DND-41 (cell line): ENCODE measurements at regions not wholly inside any gene's neighbourhood (a gene's known extent, or its start where the extent isn't known, plus 50 kb on each side); places are given as distances from the start of the nearest gene placed in this dataset.

Source experiments
- ATAC-seq: fragments of 200-7000 bp; cut with Tn5 transposase; 3 replicates; pipeline ENCODE4 v1.9.1; 2021; ENCODE audit warnings: low read depth; ENCODE audit not compliant: insufficient read depth
- DNase-seq: peaks from one replicate; pipeline ENCODE4 v3.0.0-alpha.2; 2020
- H2AFZ ChIP-seq: 2 replicates; pipeline ENCODE4 v1.6.0; 2012; ENCODE audit warnings: low read depth, low read length
- H3K27ac ChIP-seq: 2 replicates; pipeline ENCODE4 v1.5.1; 2012; ENCODE audit warnings: low read length, inconsistent platforms
- H3K27me3 ChIP-seq: fragments of 200-600 bp; sonication (generic); 2 replicates; pipeline ENCODE4 v1.6.0; 2012; ENCODE audit warnings: low read length, mild to moderate bottlenecking, inconsistent platforms; ENCODE audit not compliant: insufficient read depth, poor library complexity
- H3K36me3 ChIP-seq: 2 replicates; pipeline ENCODE4 v1.5.1; 2012; ENCODE audit warnings: low read length, inconsistent platforms; ENCODE audit not compliant: insufficient read depth
- H3K4me1 ChIP-seq: 2 replicates; pipeline ENCODE4 v1.5.1; 2012; ENCODE audit warnings: mild to moderate bottlenecking, low read length; ENCODE audit not compliant: insufficient read depth
- H3K4me2 ChIP-seq: 2 replicates; pipeline ENCODE4 v1.6.0; 2012; ENCODE audit warnings: mild to moderate bottlenecking, moderate library complexity, low read length, inconsistent platforms; ENCODE audit not compliant: insufficient read depth
- H3K4me3 ChIP-seq, 2 experiments: fragments of 200-600 bp in 1 of 2; shearing (Covaris generic) in 1 of 2; 2 replicates each; pipeline ENCODE4 v1.5.1; 2012 to 2016; ENCODE audit warnings: inconsistent platforms in 2 of 2, low read length in 2 of 2, mild to moderate bottlenecking in 2 of 2, low read depth in 1 of 2, moderate library complexity in 1 of 2
- H3K79me2 ChIP-seq: 2 replicates; pipeline ENCODE4 v1.6.0; 2012; ENCODE audit warnings: low read length, inconsistent platforms; ENCODE audit not compliant: insufficient read depth
- H3K9ac ChIP-seq: 2 replicates; pipeline ENCODE4 v1.6.0; 2012; ENCODE audit warnings: low read depth, mild to moderate bottlenecking, inconsistent platforms, low read length, moderate library complexity
- H3K9me3 ChIP-seq: 2 replicates; pipeline ENCODE4 v1.5.1; 2012; ENCODE audit warnings: low read length, moderate library complexity, mild to moderate bottlenecking, inconsistent platforms; ENCODE audit not compliant: insufficient read depth, severe bottlenecking
- H4K20me1 ChIP-seq: 2 replicates; pipeline ENCODE4 v1.6.0; 2012; ENCODE audit warnings: low read length; ENCODE audit not compliant: insufficient read depth
- CTCF ChIP-seq: IDR thresholded peaks from 2 replicates; pipeline ENCODE4 v1.5.1; 2012; ENCODE audit warnings: borderline replicate concordance, low read length, moderate library complexity, mild to moderate bottlenecking; ENCODE audit not compliant: poor library complexity, severe bottlenecking; ENCODE audit errors: extremely low read depth
- EZH2 ChIP-seq: IDR thresholded peaks from 3 replicates; pipeline ENCODE4 v1.6.1; 2012; ENCODE audit warnings: borderline replicate concordance, low read depth, mild to moderate bottlenecking, moderate library complexity, low read length, inconsistent platforms; ENCODE audit not compliant: severe bottlenecking

- no peak overlapping the region for H3K27ac ChIP-seq
- peaks cover 6% of the 10 kb centered on the region for H3K27me3 ChIP-seq
- H3K9ac ChIP-seq: no peak overlapping the region
- H3K79me2 ChIP-seq: no peaks in the 10 kb centered on the region
- no peak for TF ChIP-seq EZH2
- no peak for TF ChIP-seq CTCF
- no peak overlapping the region for H3K4me3 ChIP-seq
- no peak overlapping the region for H3K4me2 ChIP-seq
- H4K20me1 ChIP-seq: no peaks in the 10 kb centered on the region
- H3K4me1 ChIP-seq: no peaks in the 10 kb centered on the region
- no peaks in the 10 kb centered on the region for H3K36me3 ChIP-seq
- H2AFZ ChIP-seq: no peak overlapping the region
- ATAC-seq: no peak
- no peaks in the 10 kb centered on the region for H3K9me3 ChIP-seq
- DNase-seq: no peak
Measured at GRCh38 chr18:3345452-3345851, 83.5 kb downstream of the MYL12B start.

DNA sequence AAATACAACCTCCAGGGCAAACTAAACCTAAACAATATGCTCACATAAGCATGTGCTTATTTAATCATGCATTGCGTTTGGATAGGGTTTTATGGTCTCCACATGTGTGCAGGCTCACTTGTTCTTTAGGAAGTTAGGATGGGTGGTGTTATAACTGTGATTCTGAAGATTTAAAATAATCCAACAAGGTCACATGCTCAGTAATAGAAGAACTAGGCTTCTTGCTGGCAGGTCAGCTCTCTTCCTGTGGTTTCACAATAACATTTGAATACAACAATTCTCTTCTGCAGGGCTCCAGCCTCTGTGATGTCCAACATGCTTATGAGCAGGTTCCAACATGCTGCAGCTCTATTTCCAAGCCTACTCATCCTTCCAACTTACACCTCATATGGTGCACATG, 84.0 kb downstream of the MYL12B start:
- Histone ChIP-seq H3K4me3 (no peak overlapping the region), H2AFZ (no peak overlapping the region), H4K20me1 (no peaks in the 10 kb centered on the region), H3K27me3 (peaks cover 6% of the 10 kb centered on the region), H3K9ac (no peak overlapping the region), H3K79me2 (no peaks in the 10 kb centered on the region), H3K4me2 (no peak overlapping the region), H3K9me3 (no peaks in the 10 kb centered on the region), H3K36me3 (no peaks in the 10 kb centered on the region), H3K27ac (no peak overlapping the region), H3K4me1 (no peaks in the 10 kb centered on the region)
- TF ChIP-seq CTCF: no peak
- ATAC-seq (no peak), DNase-seq (no peak)

GRCh38 chr18:3346487-3346886, 84.6 kb downstream of the MYL12B start:
- ATAC-seq (no peak), DNase-seq (no peak)
- H3K4me1 ChIP-seq: no peaks in the 10 kb centered on the region
- no peak overlapping the region for H2AFZ ChIP-seq
- H3K27ac ChIP-seq: no peak overlapping the region
- no peak overlapping the region for H3K9ac ChIP-seq
- no peaks in the 10 kb centered on the region for H4K20me1 ChIP-seq
- no peak overlapping the region for H3K4me3 ChIP-seq
- H3K36me3 ChIP-seq: no peaks in the 10 kb centered on the region
- no peak overlapping the region for H3K4me2 ChIP-seq
- TF ChIP-seq EZH2 (no peak), CTCF (no peak)
- H3K79me2 ChIP-seq: no peaks in the 10 kb centered on the region
- H3K27me3 ChIP-seq: peaks cover 6% of the 10 kb centered on the region
- no peaks in the 10 kb centered on the region for H3K9me3 ChIP-seq

DNA sequence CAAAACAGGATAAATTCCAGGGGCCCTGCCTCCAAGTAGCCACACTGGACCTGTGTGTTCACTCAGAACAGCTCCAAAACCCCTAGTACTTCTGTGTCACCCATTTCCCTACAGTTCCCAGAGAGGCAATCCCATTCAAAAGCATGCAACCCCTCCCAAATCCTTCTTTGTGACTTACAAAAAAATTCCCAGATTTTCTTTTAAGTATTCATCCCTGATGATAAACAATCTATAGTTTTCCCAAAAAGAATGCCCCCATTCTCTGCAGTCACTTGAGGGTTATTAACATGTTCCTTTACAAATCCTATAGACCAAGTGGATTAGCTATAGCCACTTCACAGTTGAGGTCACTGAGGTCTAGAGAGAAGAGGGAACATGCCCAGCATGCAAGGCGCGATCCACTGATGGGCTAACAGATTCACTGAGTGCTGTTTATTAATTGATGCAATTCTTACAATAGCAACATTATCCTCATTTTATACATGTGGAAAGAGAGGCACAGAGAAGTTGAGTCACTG, 85.4 kb downstream of the MYL12B start:
- Histone ChIP-seq H3K79me2 (no peaks in the 10 kb centered on the region), H3K36me3 (no peaks in the 10 kb centered on the region), H3K9me3 (no peaks in the 10 kb centered on the region), H3K4me2 (no peak overlapping the region), H3K9ac (no peak overlapping the region), H4K20me1 (no peaks in the 10 kb centered on the region), H3K27me3 (peaks cover 6% of the 10 kb centered on the region), H2AFZ (no peak overlapping the region), H3K27ac (no peak overlapping the region), H3K4me1 (no peaks in the 10 kb centered on the region), H3K4me3 (no peak overlapping the region)
- DNase-seq (no peak), ATAC-seq (no peak)
- TF ChIP-seq CTCF: no peak
